GM19452 (cell line): ENCODE measurements at regions not wholly inside any gene's neighbourhood (a gene's known extent, or its start where the extent isn't known, plus 50 kb on each side); places are given as distances from the start of the nearest gene placed in this dataset.

Experiments used
- ATAC-seq: cut with Tn5 transposase; IDR thresholded peaks from one replicate; pipeline ENCODE4 v1.9.1; 2021; ENCODE audit not compliant: unreplicated experiment

- ATAC-seq: no peak
Observed at GRCh38 chr5:167953151-167953798, 338.2 kb upstream of the WWC1 start.

- ATAC-seq: no peak
Observed at GRCh38 chr5:167961731-167962130, 329.7 kb upstream of the WWC1 start.

- ATAC-seq: no peak
Observed at GRCh38 chr5:167964529-167964928, 326.9 kb upstream of the WWC1 start.

- ATAC-seq: no peak
Observed at GRCh38 chr5:167965710-167966109, 325.7 kb upstream of the WWC1 start.

- ATAC-seq: no peak
Observed at GRCh38 chr5:167966979-167967378, 324.5 kb upstream of the WWC1 start.

GRCh38 chr5:167967494-167968177 is 323.8 kb upstream of the WWC1 start:
- ATAC-seq: no peak

- no peak for ATAC-seq
Observed at GRCh38 chr5:167968837-167969236, 322.6 kb upstream of the WWC1 start.

- peak; percentile 60 for ATAC-seq
Observed at GRCh38 chr5:167969998-167970397, 321.4 kb upstream of the WWC1 start.

GRCh38 chr5:167971706-167972105 is 319.7 kb upstream of the WWC1 start:
- no peak for ATAC-seq

- ATAC-seq: no peak
Observed at GRCh38 chr5:167973126-167973525, 318.3 kb upstream of the WWC1 start.

GRCh38 chr5:167984951-167985350 is 306.5 kb upstream of the WWC1 start:
- no peak for ATAC-seq

- no peak for ATAC-seq
Observed at GRCh38 chr5:167985373-167985772, 306.1 kb upstream of the WWC1 start.

- ATAC-seq: no peak
Observed at GRCh38 chr5:167987490-167988280, 303.8 kb upstream of the WWC1 start.

GRCh38 chr5:167992868-167993267 is 298.6 kb upstream of the WWC1 start:
- no peak for ATAC-seq

GRCh38 chr5:167993771-167994170 is 297.7 kb upstream of the WWC1 start:
- no peak for ATAC-seq

- no peak for ATAC-seq
Observed at GRCh38 chr5:167995844-167996425, 295.5 kb upstream of the WWC1 start.

GRCh38 chr5:167998148-167998767 is 293.2 kb upstream of the WWC1 start:
- ATAC-seq: no peak

- ATAC-seq: no peak
Observed at GRCh38 chr5:167999182-167999581, 292.3 kb upstream of the WWC1 start.

- no peak for ATAC-seq
Observed at GRCh38 chr5:168001318-168001717, 290.1 kb upstream of the WWC1 start.

GRCh38 chr5:168002116-168002515 is 289.3 kb upstream of the WWC1 start:
- ATAC-seq: no peak

- ATAC-seq: no peak
Observed at GRCh38 chr5:168005093-168005492, 286.4 kb upstream of the WWC1 start.
